ENCODE measurements at regions not wholly inside any gene's neighbourhood (a gene's known extent, or its start where the extent isn't known, plus 50 kb on each side); places are given as distances from the start of the nearest gene placed in this dataset.

- no peaks in the 10 kb centered on the region for H4K20me1 ChIP-seq (ENCODE audit: insufficient read depth)
- H3K4me3 ChIP-seq (IDR thresholded peaks at IDR 0.05; ENCODE audit: insufficient read depth, low read depth, low read length) = no peak overlapping the region
These were observed 50.6 kb upstream of the OSR1 start for GRCh38 chr2:19409046-19409445.

GRCh38 chr2:19408592-19408991 is 50.2 kb upstream of the OSR1 start:
- H3K4me3 ChIP-seq (IDR thresholded peaks at IDR 0.05; ENCODE audit: insufficient read depth, low read depth, low read length) = no peak overlapping the region
- TF ChIP-seq CTCF (conservative IDR thresholded peaks at IDR 0.05; ENCODE audit: low read depth, low read length) = no peak
- no peaks in the 10 kb centered on the region for H3K79me2 ChIP-seq (ENCODE audit: insufficient read depth, low read depth)
- no peak overlapping the region for H3K4me2 ChIP-seq
- H3K9ac ChIP-seq = no peak overlapping the region
- no peak overlapping the region for H2AFZ ChIP-seq (ENCODE audit: low read depth)
- H4K20me1 ChIP-seq (ENCODE audit: insufficient read depth) = no peaks in the 10 kb centered on the region
- H3K27me3 ChIP-seq (ENCODE audit: insufficient read depth, low read depth) = no peaks in the 10 kb centered on the region
- H3K27ac ChIP-seq = no peak overlapping the region
- no peaks in the 10 kb centered on the region for H3K4me1 ChIP-seq (ENCODE audit: low read depth, poor library complexity, severe bottlenecking)
- no peaks in the 10 kb centered on the region for H3K36me3 ChIP-seq (ENCODE audit: insufficient read depth)

More at GRCh38 chr2:19409046-19409445, 50.6 kb upstream of the OSR1 start:
- no peak overlapping the region for H3K27ac ChIP-seq
- H3K36me3 ChIP-seq (ENCODE audit: insufficient read depth) = no peaks in the 10 kb centered on the region
- H3K79me2 ChIP-seq (ENCODE audit: insufficient read depth, low read depth) = no peaks in the 10 kb centered on the region
- no peak overlapping the region for H3K9ac ChIP-seq
- H3K4me1 ChIP-seq (ENCODE audit: low read depth, poor library complexity, severe bottlenecking) = no peaks in the 10 kb centered on the region
- no peaks in the 10 kb centered on the region for H3K27me3 ChIP-seq (ENCODE audit: insufficient read depth, low read depth)
- no peak overlapping the region for H2AFZ ChIP-seq (ENCODE audit: low read depth)
- TF ChIP-seq CTCF (conservative IDR thresholded peaks at IDR 0.05; ENCODE audit: low read depth, low read length) = no peak
- H3K4me2 ChIP-seq = no peak overlapping the region

All from KMS-11 (cell line).